DMS 273 (cell line): ENCODE measurements at regions not wholly inside any gene's neighbourhood (a gene's known extent, or its start where the extent isn't known, plus 50 kb on each side); places are given as distances from the start of the nearest gene placed in this dataset.
"Not testable (repeated sequence)": the region's sequence is repeated elsewhere in the genome, so short reads cannot be mapped to it uniquely, and the experiment has no call there.

ENCODE experiments used
- DNase-seq: peaks from one replicate; lab custom pipeline; 2025; ENCODE audit not compliant: unreplicated experiment; lab: John Stamatoyannopoulos, UW

DNA sequence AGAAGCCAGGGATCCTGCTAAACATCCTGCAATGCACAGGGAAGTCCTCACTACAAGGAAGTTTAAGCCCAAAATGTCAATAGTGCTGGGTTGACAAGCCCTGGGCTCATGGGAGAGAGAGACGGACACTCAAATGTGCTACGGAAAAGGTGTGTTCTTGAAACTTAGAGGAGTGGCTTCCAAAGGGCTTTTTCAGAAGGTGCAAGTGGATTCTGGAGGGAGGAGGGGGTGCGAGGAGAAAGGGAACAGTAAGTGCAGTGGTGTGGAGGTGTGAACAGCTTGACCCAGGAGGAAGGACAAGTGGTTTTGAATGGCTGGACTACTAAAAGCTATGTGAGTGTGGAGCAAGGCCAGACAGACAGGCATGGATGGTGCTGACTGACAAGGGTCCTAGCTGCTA, 50.4 kb upstream of the CECR2 start:
- no peak for DNase-seq

DNA sequence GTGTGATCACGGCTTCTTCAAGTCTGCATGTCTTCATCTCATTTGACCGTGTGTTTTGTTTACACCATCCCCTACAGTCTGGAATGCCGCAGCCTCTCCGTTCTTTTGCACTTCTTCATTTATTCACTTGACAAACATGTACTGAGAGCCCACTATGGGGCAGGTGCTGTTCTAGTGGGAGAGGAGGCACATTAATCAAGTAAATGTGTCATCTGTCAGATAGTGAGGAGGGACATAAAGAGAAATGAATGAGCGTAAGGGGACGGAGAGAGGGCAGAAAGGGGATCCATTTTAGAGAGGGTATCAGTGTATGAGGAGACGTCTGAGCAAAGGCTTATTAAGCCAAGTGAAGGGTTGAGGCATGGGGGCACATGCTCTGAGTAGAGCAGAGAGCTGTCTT, 54.0 kb upstream of the CECR2 start:
- no peak for DNase-seq

DNA sequence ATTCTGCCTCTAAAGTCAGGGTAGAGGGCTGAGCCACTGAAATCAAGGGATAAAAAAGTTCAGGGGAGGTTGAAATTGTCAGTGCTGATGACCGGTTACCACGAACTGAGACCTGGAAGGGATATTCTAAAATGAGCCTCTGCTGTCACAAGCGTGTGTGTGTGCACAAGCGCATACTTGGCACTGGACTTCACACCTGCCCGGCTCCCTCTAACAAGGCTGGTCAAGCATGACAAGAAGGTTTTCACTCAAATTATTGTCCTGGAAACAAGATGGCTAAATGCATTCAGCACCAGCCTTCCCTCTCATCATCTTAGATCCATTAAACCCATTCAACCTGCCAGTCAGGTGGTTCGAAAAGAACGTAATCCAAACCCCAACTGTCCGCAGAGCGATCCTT, 54.8 kb upstream of the CECR2 start:
- no peak for DNase-seq

DNA sequence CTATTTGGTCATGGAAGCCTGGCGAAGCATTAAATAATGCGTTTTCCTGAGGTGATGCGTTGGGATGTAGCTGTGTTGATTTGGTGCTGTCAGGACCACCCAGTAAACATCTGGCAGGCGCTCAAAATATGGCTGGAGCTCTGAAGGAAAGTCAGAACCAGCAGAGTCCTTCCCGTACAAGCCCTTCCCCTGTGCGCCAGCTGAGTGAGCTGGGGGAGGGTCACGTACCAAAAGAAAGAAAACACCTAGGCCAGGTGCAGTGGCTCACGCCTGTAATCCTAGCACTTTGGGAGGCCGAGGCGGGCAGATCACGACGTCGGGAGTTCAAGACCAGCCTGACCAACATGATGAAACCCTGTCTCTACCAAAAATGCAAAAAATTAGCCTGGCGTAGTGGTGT, 55.6 kb upstream of the CECR2 start:
- DNase-seq, result no peak

DNA sequence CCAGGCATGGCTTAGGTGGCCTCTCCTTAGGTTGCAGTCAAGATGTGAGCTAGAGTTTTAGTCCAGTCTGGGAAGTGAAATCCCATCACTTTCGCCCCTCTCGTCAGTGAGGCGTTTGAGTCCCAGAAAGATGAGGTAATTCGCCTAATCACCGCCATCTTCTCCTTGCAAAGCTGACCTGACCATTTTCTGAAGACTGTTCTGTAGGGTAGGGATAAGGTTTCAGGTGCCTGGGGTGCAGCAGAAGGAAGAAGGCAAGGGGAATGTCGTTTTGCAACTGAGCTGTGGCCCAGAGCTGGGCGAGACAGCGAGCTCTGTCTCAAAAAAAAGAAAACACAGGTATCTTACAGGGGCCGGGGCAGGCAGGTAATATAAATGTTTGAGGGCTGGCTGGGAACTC, 61.7 kb upstream of the CECR2 start:
- no peak for DNase-seq

DNA sequence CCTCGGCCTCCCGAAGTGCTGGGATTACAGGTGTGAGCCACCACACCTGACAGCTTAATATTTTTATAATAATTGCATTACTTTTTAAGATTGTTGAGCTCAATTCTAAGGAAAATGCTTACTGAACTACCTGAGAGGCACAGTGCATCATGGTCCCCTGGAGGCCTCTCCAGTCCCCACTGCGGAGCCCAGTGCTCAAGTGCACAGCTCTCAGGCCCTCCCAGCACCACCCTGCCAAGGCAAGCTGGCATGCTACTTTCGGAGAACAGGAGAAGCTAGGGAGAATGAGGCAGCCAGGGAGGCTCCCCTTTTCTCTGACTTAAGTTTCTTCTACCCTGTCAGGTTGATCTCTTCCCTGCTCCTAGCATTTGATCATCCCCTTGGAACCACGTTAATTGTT, 64.2 kb upstream of the CECR2 start:
- DNase-seq, result no peak

DNA sequence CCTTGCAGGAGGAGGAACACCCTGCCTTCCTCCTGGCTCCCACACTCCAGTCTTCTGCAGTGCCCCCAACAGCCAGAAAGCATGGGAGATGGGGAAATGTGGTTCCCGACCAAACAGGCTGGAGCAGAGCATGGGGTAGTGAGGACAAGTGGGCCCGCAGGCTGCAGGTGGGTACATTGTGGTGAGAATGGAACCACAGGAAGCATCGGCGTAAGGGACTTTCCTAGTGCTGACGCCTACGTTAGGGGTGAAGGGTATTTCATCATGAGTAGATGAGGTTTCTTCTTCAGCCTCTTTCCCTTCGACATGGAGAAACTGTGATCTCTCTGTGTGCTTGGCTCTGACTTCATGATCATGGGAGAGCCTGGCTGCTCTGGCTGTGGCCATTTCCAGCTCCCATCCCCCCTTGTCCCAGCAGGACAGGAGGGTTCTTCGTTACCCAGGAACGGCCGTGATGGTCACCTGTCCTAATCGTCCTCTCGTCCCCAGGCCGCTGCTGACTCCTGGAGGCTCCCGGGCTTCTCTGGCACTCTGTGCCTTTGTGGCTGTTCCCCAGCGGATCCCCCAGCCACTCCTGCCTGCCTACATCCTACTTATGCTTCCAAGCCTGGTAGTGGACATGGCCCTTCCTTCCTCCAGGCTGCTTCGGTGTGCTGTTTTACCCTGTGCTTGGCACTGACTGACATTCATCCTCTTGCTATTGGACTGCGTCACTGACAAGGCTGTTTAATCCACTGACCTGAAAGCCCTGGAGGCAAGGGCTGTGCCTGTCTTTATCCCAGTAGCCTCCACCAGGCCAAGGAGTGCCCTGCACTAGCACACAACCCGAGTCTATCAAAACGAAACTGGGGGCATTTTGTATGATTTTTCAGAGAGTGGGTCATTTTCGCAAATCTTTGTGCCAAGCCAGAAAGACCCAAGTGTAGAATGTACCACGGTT, 65.2 kb upstream of the CECR2 start:
- no peak for DNase-seq

DNA sequence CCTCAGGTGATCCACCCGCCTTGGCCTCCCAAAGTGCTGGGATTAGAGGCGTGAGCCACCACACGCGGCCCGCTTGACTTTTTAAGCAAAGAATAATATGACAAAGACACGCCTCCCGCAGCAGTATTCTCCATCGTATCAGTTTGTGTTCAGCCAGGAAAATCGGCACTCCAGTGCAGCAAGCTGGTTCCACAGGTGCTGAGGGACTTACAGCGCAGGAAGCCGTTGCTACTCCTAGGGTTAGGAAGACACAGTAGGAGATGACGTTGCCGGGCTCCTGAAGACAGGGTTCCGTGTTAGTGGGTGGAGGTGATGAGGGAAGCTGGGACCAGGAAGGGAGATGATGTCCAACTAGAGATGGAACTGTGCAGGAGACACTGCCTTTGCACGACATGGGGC, 65.8 kb upstream of the CECR2 start:
- no peak for DNase-seq

DNA sequence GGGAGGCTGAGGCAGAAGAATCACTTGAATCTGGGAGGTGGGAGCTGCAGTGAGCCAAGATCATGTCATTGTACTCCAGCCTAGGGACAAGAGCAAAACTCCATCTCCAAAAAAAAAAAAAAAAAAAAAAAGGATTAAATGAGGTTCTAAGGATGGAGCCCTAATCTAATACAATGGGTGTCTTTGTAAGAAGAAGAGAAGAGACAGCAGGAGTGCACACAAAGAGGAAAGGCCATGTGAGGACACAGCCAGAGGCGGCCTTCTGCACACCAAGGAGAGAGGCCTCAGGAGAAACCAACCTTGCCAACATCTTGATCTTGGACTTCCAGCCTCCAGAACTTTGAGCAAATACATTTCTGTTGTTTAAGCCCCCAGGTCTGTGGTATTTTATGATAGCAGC, 66.6 kb upstream of the CECR2 start:
- no peak for DNase-seq

DNA sequence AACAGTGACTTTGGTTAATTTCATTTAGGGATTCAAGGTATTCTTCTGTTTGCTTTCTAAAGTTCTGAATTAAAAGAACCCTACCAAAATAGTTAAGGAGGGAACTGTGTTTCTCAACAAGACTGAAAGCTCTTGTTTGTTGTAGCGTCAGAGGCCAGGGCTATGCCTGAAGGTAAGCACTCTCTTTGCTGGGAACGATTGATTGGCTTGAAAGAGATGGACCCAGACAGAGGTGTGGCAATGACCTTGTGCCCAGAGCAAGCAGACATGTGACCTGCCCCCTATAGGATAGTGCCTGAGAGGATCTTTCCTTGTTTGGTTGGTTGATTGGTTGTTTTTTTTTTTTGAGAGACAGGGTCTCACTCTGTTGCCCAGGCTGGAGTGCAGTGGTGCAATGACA, 68.3 kb upstream of the CECR2 start:
- no peak for DNase-seq

DNA sequence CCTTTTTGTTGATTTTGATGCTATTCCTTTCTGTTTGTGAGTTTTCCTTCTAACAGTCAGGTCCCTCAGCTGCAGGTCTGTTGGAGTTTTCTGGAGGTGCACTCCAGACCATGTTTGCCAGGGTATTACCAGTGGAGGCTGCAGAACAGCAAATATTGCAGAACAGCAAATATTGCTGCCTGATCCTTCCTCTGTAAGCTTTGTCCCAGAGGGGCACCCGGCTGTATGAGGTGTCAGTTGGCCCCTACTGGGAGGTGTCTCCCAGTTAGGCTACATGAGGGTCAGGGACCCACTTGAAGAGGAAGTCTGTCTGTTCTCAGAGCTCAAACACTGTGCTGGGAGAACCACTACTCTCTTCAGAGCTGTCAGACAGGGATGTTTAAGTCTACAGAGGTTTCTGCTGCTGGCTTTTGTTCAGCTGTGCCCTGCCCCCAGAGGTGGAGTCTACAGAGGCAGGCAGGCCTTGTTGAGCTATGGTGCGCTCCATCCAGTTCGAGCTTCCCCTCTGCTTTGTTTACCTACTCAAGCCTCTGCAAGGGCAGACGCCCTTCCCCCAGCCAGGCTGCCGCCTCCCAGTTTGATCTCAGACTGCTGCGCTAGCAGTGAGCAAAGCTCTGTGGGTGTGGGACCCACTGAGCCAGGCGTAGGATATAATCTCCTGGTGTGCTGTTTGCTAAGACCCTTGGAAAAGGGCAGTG, 70.3 kb upstream of the CECR2 start:
- not testable (repeated sequence) for DNase-seq

DNA sequence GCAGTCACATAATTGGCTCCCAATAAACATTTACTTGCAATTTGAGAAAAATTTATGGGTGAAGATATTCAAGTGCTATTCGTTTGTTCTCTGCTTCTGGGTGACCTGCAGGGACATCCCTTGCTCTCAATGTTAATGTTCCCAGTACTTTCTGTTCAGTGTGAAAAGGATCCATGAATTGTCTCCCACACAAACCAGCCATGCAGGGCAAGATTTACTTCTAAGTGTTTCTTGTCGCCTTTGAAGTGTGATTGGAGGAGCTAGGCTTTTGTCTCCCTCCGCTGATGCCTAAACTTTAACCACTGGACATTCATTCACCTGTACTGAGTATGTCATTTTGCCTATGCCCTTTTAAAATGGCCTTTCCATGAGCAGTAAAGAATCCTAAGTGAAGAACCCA, 66.4 kb upstream of the ADA2 start:
- DNase-seq, result no peak

DNA sequence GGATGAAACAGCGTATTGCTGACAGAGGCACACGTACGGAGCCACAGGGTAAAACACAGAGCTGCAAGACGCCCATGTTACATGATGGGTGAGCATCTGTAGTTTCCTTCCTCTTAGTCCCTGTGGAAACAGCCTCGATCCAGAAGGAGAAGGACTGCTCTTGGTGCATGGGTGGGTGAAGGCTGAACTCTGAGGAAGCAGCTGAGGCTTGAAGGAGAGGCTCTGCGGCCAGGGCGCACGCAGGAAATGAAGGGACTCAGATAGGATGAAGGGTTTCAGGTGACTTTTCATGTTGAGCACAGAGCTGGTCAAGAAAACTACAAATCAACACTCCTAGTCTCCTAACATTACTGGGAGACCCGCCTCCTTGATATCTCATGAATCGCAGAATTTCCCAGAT, 65.7 kb upstream of the ADA2 start:
- no peak for DNase-seq

DNA sequence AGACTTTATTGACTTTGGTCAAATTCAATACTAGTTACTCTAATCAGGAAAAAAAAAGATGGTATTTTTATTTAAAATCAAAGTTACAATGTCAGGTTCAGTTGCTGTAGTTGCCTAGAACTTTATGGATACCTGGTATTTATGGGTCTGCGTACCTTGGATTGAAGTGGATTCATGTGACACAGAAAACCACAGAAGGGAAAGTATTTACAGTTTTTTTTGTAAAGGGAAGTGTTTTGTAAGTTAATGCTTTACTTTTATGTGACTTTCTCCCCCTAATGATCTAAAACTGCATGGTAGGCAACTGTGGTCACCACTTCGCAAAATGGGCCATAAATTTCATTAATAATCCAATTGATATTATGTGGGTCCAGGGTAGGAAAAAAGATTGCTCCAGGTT, 65.2 kb upstream of the ADA2 start:
- DNase-seq, result no peak

DNA sequence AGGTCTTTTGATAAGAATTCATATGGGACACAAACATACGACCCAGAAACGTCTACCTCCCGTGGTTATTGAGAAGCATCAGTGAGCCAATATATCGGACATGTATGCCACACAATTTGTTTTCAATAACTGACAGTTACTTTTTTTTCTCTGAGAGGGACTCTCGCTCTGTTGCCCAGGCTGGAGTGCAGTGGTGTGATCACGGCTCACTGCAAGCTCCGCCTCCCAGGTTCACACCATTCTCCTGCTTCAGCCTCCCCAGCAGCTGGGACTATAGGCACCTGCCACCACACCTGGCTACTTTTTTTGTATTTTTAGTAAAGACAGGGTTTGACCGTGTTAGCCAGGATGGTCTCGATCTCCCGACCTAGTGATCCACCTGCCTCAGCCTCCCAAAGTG, 64.6 kb upstream of the ADA2 start:
- not testable (repeated sequence) for DNase-seq

DNA sequence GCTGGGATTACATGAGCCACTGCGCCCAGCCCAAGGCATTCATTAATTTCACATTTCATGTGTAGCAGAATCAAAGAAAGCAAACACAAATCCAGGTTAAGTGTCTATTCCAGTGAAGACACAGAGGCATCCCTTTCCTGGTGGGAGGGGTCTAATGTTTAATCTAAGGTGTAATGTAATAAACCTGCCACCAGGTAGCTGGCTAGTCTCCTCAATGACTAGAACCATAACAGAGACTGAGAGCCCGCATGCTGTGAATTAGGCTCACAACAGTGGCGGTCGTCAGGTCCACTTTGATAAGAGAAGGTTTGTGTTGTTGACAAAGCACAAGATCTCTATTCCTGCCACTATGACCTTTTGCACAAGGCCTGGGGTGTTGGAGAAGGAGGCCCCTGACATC, 64.2 kb upstream of the ADA2 start:
- DNase-seq, result no peak

DNA sequence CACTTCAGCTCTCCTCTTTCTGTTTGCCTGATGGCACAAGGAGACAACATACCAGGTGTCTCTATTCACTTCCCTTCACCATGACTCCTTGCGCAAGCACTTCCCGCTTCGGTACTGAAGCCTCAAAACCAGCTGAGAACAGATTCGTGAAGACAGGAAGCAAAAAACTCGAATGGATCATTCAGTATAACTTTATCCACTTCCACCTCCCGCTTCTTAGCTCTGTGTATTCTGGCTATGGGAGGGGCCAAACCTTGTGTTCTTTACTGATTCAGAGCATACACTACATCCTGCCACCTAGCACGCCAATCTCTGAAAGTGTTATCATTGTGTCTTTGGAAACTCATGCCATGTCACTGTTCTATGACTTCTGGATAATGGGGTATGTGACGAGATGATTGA, 62.2 kb upstream of the ADA2 start:
- DNase-seq, result no peak

DNA sequence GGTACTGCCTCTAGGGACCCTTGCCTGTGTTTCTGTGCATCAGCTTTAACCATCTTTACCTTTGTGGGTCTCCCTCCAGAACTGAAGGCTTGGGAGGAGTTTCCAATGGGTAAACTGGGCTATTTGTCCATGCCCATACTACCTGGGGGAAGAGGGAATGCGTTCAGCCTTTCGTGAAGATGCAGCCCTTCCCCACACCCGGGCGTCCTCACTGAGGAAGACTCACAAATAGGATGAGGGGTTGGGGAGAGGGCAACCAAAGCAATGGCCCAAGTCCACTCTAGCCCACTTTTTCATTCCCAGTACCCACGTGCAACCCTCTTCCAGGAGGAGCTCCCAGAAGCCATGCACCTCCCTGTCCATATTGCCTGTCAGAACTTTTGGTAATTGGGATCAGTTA, 61.8 kb upstream of the ADA2 start:
- no peak for DNase-seq

DNA sequence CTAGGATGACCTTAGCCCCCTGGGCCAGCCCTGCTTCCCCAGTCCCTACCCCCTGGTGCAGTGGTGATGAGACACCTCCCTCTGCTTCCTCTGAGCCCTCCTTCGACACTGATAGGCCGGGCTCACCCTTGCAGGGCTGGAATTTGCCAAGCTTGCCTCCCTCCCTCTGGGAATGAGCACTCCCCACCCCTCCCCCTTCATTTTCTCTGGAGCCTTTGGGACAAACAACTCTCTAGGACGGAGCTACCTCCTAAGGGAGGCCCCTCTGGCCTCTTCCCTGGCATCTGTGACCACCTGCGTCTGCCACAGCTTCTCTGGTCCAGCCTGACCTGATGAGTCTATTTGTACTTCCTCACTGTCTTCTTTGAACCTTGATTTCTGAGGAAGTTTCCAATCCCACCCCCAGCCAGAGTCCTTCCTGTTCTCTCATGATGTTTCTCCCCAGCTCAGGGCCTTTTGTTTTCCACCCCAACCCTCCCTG, 53.3 kb upstream of the ADA2 start:
- DNase-seq, result peak; percentile 21

DNA sequence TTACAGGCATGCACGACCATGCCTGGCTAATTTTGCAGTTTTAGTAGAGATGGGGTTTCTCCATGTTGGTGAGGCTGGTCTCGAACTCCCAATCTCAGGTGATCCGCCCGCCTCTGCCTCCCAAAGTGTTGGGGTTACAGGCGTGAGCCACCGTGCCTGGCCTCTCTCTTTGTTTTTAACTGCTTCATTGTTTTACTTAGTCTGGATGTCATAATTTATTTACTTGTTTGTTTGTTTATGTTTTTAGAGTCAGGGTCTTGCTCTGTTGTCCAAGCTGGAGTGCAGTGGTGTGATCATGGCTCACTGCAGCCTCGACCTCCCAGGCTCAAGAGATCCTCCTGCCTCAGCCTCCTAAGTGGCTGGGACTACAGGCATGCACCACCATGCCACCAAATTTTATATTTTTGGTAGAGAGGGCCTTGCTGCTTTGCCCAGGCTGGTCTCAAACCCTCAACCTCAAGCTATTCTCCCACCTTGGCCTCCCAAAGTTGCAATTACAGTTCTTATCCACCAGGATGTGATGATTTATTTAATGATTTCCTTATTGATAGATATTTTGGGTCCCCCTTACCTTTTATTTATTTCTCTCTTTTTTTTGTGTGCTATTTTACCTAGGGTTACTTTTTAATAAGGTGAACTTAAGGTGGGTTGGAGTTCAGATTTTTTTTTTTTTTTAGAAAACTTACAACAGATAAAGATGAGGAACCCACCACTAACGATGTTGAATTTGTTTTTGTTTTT, 52.6 kb upstream of the ADA2 start:
- no peak for DNase-seq

DNA sequence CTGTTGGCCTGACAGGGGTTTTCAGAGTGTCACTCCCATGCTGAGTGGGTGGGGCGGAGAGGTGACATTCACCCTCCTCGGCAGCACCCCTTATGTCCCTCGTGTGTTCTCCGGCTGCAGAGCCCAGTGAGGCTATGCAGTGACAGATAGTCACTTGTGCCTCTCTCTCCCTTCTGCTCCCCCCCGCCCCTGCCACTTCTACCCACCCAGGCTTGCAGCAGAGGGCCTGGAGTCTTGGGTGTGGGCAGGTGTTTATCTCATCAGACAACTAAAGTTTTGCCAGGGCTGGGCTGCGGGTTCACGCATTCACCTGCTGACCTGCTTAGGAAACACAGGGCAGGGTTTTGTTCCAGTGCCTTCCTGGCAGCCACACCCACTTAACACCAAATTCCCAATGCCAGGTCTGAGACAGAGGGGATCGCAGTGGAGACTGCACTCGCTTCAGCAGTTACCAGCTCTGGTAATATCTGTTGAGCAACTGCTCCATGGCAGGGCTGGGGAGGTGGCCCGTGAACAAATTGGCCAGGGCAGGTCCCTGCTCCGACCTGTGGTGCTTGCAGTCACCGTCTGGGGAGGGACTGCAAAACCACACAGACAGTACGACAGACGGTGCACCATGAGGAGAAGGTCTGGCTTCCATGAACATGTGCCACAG, 50.5 kb upstream of the ADA2 start:
- peak; percentile 53 for DNase-seq
